Umbilical cord (tissue), 1 donor: ENCODE measurements at regions not wholly inside any gene's neighbourhood (a gene's known extent, or its start where the extent isn't known, plus 50 kb on each side); places are given as distances from the start of the nearest gene placed in this dataset.

Experiments used
- DNase-seq: peaks from one replicate; pipeline ENCODE4 v3.0.0-alpha.2; 2015; ENCODE audit warnings: low spot score

DNA sequence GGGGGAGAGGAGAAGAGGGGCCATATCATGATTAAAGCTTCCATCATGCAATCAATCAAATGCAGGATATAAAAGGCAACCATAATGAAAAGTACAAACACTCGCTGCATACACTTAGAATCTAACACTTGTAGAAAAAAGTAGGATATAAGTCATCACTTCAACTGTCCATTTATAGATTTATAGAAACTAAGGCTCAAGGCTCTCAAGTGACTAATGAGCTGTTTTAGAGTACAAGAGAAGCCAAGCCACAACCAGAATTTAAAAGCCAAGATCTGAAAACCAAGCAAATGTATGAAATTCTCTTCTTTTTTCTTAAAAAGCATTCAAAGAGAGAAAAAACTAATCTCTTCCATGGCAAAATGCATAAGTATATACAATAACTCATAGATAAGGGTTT is 160.2 kb upstream of the BLID start:
- no peak for DNase-seq

DNA sequence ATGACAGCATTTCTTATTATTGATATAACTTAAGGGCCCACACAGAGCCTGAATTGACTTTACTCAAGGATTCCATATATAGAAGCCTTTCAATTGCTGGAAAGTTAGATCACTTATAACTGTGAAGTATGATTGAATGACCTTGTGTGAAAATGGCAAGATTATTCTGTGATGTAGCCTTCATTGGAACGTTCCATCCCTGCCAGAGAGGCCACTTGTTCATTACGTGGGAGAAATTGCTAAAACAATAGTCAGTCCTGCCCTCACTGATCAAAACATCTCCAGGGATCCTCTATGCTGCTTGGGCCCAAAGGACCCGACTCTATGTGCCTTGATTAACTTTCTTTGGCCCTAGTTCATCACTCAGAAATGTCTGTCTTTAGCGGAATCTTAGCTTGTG is 159.5 kb upstream of the BLID start:
- no peak for DNase-seq

DNA sequence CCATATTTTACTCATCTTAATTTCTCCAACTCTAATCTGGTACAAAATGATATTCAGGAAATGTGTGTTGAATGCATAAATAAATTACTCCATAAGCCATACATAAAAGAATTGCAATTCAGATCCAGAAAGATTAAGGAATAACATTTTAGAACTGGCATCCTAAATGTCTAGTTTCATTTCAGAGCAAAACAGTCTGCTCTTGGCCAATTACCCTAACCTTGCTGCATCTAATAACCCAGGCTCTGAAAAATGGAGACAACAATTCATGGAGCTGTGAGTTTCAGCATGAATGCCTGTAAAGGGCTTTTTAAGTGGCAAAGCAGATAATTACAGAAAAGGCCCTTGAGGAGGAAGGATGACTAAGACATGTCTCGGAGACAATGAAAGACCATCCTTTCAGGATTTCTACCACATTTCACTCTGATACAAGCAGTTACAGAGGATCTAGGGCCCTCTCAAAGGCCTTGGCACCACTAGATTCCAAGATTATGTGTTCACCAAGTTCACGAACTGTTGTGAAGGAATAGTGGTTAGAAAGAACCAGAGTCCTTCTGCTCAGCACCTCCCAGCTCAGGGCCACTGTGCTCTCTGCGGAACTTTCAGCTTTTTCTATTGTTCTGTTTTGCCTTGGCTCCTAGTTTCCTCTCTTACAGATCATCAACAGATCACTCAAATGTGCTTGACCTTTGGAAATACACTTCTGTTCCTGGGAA is 157.6 kb upstream of the BLID start:
- DNase-seq = peak; percentile 25

DNA sequence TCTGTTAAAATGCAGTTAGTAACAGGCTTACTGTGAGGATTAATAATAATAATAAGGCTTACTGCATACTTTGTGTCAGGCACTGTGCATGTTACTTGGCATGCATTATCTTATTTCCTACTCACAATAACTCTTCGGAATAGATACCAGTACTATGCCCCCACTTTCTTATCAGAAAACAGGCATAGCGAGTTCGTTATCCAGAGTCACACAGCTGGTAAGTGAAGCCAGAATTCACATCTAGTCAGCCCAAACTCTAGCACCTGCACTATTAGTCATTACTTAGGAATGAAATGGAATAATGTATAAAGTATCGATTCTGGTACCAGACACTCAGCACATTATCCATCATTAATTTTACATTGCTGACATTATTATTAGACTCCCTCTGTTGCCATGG is 155.7 kb upstream of the BLID start:
- DNase-seq = no peak

DNA sequence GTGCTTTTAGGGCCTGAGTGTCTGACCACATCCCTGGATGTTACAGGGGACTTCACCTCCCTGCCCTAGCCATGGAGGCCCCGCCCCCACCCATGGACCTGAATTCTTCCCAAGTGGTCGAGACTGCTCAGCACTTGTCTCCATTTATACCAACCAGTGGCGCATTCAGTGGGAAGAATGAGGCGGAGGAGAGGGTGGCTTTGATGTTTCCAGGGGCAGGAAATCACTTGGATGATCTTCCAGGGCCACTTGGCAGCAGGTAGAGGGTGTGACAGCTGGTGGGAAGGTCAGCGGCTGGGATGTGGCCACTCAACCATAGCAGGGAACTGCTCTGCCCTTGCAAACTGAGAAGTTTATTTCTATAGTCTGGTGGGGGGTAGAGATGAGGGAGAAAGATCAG is 155.1 kb upstream of the BLID start:
- DNase-seq = no peak

DNA sequence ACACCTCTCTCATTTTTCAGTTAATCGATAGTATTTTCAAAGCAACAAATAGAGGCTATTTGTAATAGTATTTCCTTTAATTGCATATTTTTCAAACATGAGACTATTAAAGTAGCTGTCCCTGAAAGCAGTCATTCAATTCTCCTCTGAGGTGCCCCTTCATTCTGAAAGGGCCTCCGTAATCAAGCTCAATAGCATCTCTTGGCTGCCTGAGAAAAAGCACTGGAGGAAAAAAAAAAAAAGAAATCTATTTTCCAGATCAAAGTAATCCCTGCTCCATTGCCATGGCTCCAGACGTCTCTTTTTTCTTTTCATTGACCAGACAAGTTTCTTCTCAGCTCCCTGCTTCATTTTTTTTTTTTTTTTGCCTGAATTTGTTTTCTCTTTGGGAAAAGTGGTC is 154.5 kb upstream of the BLID start:
- DNase-seq = peak; percentile 78

DNA sequence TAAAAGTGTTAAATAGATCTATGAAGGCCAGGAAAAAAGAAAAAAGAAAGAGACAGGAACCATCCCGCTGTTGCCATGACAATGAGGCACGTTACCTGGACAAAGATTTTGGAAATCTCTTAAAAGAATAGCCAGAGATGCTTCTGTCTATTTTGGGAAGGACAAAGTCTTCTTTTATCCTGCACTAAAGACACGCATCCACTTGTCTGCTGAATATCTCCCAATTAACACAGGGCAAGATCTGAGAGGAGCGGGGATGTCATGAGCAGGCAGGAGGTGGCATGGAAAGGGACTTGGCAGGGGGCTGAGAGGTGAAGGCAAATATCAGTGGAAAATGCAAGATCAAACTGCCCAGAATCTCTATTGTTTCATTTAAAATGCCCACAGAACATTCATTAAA is 153.8 kb upstream of the BLID start:
- DNase-seq = no peak

DNA sequence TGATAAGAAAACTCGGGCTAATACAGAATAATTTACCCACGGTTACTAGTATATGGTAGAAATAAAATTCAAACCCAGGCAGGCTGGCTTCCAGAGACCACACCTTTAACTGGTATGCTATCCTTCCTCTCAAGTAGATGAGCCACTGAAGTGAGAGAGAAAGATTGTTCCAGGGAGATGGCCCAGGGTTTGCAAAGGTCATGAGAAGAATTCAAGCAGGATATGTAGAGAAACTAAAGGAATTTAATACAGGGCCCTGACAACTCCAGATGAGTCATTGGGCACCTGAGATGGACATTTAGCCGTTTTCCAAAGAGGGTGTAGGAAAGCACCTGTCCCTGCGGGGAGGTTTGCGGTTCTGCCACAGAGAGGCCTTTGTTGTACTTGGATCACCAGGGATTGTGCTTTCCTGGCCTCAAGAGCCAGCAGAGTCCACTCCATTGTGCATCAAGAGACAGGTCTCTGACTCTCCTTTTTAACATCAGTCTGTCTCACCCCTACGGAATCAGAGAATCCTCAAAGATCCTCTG is 152.7 kb upstream of the BLID start:
- no peak for DNase-seq

DNA sequence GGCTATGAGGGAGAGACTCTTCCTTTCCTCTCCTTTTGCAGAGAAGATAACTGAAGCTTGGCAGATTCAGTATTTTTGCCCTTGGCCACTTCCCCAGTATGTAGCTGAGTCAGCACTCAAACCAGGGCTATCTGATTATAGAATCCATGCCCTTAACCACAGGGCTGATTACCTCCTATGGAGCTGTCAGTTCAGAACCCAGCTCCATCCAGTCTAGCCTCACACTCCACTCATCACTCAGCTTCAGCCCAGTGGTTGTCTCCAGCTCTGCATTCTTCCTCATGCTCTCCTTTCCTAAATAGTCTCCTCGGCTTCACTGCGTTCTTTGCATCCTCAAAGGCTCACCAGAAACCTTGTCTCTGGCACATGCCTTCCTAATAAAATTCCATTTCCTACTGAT is 151.6 kb upstream of the BLID start:
- DNase-seq = peak; percentile 80

DNA sequence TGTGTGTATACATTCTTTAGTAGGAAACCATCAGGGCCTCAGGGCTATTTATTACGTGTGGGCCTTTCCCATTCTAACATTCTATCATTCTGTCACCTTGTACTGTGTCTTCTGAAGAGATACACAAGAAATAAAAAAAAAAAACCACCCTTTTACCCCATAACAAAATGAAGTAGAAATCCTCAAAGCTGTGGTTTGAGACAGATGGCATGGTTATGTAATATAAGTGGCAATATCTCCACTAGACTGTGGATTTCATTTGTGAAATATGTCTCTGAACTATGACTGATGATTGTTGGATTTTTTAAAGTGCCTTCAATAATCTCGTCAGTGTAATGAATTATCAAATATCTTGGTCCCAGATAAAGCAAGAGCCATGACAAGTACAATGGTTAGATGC is 150.0 kb upstream of the BLID start:
- DNase-seq = no peak

DNA sequence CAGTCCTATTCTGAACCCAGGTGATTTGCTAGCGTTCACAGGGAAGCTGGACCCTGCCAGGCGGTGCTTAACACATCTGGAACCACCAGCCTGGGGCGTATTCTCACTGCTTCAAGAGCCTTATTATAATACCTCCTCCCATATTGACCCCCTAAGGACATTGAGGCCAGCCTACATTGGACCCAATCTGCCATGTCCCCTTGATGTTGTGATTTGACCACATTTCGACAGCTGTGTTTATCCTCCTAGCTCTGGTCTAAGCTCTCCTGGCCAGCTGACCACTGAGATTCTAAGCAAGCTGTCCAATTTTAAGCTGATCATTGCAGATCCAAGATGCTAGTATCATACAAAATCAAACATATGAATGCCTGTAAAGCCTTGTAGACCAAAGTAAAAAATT is 148.1 kb upstream of the BLID start:
- no peak for DNase-seq

DNA sequence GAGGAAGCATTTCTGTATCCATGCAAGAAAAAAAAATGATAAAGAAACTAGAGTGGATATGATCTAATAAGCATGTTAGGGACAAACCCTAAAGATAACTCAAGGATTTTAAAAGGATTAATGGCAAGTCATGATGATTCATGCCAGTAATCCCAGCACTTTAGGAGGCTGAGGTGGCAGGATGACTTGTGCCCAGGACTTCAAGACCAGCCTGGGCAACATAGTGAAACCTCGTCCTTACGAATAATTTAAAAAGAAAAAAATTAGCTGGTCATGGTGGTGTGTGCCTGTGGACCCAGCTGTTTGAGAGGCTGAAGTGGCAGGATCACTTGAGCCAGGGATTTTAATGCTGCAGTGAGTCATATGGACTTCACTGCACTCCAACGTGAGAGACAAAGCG is 145.5 kb upstream of the BLID start:
- DNase-seq = peak; percentile 84

DNA sequence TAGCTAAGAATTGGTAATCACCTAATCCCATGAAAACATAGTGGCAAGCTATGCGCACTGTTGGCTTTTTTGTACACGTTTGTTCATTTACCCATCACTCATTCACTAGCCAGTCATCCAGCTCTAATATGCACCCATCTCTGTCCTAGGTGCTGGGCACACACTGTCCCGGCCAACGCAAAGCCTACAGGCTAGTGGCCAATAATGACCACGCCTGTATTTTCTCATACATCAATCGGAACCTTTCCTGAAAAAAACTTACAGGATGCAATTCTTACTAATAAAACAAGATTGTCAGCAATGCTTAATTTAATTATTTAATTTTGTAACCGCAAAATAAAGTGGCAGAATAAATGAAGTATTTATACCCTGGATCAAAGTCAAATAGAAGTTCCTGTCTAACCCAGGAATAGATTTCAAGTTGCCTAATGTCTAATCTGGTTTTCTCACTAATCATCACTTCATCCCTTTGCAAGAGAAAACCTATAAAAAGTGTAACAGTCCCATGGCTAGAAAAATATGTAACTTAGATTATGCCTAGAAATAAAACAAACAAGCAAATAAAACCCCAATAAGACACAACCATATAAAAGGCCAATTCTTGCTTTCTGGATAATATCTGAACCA is 143.3 kb upstream of the BLID start:
- no peak for DNase-seq

DNA sequence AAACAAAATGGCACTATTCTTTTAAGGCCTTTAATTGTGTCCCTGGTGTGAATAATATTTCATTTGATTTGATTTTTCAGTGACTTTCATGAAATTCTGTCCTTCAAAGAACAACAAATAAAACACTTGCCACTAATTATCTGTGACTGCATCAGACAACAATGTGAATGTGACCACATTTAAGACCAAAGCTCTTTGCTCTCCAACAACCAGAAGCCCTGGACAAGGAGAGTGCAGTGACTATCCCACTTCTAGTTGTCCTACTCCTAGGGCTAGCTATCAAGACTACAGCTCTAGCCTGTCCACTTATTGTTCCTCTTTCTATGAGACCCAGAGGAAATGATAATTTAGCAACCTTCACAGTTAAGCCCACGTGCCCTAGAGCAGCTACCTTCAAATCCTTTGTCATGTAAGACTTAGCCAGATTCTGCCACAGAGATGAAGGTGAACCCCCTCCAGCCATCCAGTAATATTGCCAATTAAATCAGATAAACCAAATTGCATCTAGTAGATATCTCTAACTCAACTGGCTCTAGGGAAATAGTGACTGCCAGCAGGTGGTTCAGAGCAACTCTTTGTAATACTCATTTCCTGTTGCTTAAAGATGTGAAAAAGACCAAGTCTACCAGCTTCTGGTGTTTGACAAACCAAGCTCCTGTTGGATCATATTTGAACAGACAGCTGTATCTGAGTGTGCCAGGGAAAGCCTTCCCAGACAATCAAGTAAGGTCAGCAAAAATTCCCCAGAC is 142.6 kb upstream of the BLID start:
- DNase-seq = no peak

DNA sequence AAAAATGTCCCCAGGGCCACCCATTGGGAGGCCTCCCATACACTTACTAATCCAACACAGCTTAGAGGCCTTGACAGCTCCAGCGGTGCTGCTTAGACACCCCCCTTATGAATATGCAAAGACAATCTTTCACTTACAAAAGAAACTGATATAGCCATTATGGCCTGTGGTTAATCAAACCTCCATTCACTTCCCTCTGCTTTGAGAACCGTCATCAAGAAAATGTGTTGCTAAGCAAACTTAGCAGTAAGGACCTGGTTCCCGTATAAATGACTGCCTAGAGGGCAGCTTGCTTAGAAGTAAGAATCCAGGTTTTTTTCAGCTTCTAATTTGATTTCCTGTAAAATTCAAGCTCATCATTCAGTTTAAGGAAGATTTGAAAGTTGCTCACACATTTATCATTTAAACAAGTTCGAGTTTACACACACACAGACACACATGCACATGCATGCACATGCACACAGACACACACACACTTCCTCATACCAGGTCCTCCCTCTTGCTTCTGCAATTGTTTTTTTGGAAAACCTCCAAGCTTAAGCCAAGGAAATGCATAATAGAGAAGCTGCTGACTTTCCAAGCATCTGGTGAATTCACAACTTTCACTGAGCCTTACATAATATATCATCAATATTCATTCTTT is 137.7 kb upstream of the BLID start:
- DNase-seq = peak; percentile 93

DNA sequence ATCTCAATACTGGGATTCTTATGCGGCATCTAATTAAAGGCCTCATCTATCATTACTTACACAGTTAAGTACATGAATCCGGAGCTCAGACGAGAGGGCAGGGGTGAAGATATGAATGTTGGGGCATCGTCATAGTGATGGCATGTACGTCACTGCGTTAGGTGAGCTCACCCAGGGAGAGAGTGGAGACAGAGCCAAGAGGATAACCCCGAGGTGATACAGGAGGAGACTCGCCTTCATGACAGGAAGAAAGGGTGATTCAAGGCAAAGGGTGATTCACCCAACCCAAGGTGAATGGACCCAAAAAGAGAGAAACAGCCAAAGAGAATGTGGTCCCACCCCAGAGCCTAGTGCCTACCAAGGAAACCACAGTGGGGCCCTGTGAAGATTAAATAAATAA is 132.9 kb upstream of the BLID start:
- no peak for DNase-seq

DNA sequence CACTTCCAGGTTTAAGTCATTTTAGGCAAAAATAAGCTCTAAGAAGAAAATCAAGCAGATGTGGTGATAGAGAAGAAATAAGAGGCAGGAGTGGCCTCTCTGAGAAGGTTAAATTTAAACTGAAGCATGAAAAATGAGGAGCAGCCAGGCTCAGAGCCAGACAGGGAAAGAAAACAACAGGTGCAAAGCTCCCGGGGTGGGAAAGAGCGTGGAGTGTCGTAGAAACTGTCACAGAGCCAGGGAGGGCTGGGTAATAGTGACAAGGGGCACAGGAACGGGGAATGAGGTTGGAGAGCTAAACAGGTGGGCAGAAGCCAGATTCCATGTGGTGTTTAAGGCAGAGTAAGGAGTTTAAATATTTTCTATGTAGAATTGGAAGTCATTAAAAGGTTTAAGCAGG is 132.1 kb upstream of the BLID start:
- DNase-seq = no peak

DNA sequence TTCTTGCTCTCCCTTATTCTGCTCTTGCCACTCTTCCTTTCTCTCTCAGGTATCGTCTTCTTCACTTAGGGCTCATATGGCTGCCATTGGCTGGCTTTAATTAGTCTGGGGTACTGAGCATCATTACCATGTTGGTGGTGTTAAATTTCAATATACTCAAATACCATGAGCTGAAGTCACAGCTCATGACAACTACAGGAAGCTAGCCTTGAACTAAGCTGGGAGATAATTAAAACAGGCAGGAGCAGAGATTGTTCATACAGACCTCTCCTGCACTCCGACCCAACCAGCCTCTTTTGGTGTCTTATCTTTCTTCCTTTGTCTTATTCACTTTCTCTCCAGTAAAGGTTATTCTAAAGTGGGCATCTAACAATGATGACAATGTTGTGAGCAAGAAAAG is 130.9 kb upstream of the BLID start:
- DNase-seq = no peak

DNA sequence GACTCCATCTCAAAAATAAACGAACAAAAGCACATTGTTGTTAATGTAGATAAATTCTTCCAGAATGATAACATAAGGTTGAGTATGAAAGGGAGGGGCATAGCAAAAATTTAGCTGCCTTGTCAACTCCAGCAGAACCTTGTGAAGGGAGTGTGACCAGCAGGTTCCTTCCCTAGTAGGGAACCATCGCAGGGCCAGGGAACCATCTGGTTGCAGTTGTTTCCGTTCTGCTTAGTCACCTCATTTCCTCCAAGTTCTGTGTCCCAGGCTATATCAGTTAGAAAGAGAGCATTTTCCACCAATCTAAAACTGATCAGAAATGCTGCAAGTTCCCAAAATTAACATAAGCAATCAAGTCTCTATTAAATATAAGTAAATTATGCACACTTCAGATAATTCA is 126.7 kb upstream of the BLID start:
- no peak for DNase-seq

DNA sequence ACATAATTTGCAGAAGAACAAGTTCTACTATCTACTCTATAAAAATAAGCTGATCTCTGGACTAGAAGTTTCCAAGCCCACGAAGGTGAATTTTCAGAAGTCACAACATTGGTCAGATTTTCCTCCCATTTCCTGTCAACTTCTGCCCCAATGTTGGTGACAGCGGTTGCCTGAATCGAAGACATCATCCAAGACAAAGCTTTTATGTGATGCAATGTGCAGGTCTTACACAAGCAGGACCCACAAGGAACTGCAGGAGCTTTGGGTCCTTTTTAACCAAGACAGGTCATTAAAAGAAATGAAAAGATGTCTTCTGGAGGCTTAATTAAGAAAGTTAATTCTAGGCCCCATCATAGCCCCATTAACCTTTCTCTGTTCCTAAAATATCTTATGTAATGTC is 125.6 kb upstream of the BLID start:
- no peak for DNase-seq

DNA sequence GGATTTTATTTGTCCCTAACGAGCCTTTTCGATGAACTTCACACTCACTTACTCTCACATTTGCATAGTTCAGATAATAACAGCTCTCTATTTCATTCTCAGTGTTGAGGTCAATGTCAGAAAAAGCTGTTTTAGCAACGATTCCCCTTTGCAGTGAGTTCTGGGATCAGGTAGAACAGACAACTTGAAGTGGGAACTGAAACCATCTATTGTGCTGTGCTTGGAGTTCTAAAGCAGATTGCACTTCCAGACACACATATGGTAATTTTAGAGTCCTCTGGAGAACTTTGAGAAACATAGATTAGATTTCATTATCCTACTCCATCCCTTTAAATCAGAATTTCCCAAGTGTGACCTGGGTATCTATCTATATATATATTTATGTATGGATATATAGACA is 124.6 kb upstream of the BLID start:
- DNase-seq = no peak

DNA sequence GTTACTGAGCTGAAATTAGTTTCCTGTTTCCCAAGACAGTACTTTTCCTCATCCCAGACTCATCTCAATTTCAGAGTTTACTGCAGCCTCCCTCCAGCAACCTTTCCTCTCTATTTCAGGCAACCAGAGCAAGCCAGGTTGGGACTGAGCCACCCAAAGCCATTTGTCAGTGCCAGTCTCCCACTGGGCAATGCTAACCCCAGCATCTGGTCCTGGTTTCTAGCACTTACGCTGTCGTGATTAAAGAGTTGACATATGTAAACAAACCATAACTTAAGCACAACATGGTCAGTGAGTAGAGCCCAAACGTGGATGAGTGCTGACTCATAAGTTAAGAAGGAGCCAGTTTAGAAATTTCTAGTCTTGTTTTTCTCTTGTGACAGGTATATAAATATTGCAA is 119.6 kb upstream of the BLID start:
- peak; percentile 43 for DNase-seq
